Activated CD4-positive, alpha-beta T cell treated with anti-CD3 and anti-CD28 coated beads for 36 hours (primary cell): ENCODE measurements at regions not wholly inside any gene's neighbourhood (a gene's known extent, or its start where the extent isn't known, plus 50 kb on each side); places are given as distances from the start of the nearest gene placed in this dataset.
"Not testable (repeated sequence)": the region's sequence is repeated elsewhere in the genome, so short reads cannot be mapped to it uniquely, and the experiment has no call there.

Source experiments
- ATAC-seq: fragments of 200-7000 bp; cut with Tn5 transposase; one replicate; pipeline ENCODE4 v1.10.0; 2021; ENCODE audit warnings: mild to moderate bottlenecking, moderate library complexity
- CTCF ChIA-PET: fragments of 350-600 bp; sonication (Branson Sonifier 250); formaldehyde crosslinking; loops from one replicate; lab custom pipeline; 2021; ENCODE audit warnings: antibody characterized with exemption; lab: Charles Lee
- POLR2A ChIA-PET: fragments of 350-600 bp; sonication (Branson Sonifier 250); formaldehyde crosslinking; loops from one replicate; lab custom pipeline; 2021; ENCODE audit warnings: antibody characterized with exemption, inconsistent platforms; lab: Charles Lee
- DNase-seq: peaks from one replicate; pipeline ENCODE4 v3.0.0-alpha.2; 2020
- H3K27ac Mint-ChIP-seq: one replicate; pipeline ENCODE4 v1.8.0; 2021; ENCODE audit warnings: mixed read lengths
- H3K27me3 Mint-ChIP-seq: one replicate; pipeline ENCODE4 v1.8.0; 2021; ENCODE audit warnings: mixed read lengths
- H3K36me3 Mint-ChIP-seq: one replicate; pipeline ENCODE4 v1.8.0; 2021; ENCODE audit warnings: low read depth, mixed read lengths
- H3K4me1 Mint-ChIP-seq: one replicate; pipeline ENCODE4 v1.8.0; 2021; ENCODE audit warnings: mixed read lengths
- H3K4me3 Mint-ChIP-seq: one replicate; pipeline ENCODE4 v1.8.0; 2021; ENCODE audit warnings: mild to moderate bottlenecking, moderate library complexity, mixed read lengths
- H3K9me3 Mint-ChIP-seq: one replicate; pipeline ENCODE4 v1.8.0; 2021; ENCODE audit warnings: low read depth, mixed read lengths
- intact Hi-C, 2 experiments: fragments of 100-400 bp; cut with DNase I in 1 of 2; cut with micrococcal nuclease in 1 of 2; formaldehyde crosslinking; loops; one replicate each; pipeline versions ENCODE4 v1.14.2 to v1.15.1; 2022 to 2024; cut with DNase I, micrococcal nuclease

- Mint-ChIP-seq H3K4me1 (peaks cover 4% of the 10 kb centered on the region), H3K27me3 (no peaks in the 10 kb centered on the region), H3K9me3 (peaks cover 6% of the 10 kb centered on the region), H3K36me3 (no peaks in the 10 kb centered on the region), H3K27ac (no peak overlapping the region), H3K4me3 (no peak overlapping the region)
- ATAC-seq (no peak), DNase-seq (no peak)
- POLR2A ChIA-PET, result no interaction called here
- CTCF ChIA-PET, result no interaction called here
- intact Hi-C loops, result no loop called here
These were observed 211.1 kb upstream of the XIST start for GRCh38 chrX:74063426-74064155.

DNA sequence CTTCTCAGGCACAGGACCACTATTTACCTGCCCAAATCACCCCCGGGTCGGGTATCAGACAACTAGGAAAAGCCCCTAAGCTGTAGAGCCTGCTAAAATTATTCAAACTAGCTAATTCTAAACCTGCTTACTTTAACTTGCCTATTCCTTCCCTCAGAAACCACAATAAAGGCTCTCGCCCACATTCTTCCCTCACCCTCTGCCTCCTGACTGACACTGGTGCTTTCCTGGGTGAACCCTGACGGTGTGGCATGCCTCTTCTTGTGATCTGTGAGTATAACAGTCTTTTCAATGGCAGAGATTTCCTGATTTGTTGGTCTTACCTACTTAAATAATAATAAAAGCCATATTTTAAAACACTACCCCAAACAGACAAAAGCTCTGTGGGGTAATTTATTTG, 209.4 kb upstream of the XIST start:
- ATAC-seq, result no peak
- POLR2A ChIA-PET, result no interaction called here
- CTCF ChIA-PET, result no interaction called here
- no peak overlapping the region for H3K4me3 Mint-ChIP-seq
- H3K27me3 Mint-ChIP-seq, result no peaks in the 10 kb centered on the region
- no peak for DNase-seq
- H3K4me1 Mint-ChIP-seq, result peaks cover 4% of the 10 kb centered on the region
- H3K27ac Mint-ChIP-seq, result no peak overlapping the region
- intact Hi-C loops, result no loop called here
- no peaks in the 10 kb centered on the region for H3K9me3 Mint-ChIP-seq
- H3K36me3 Mint-ChIP-seq, result no peaks in the 10 kb centered on the region

DNA sequence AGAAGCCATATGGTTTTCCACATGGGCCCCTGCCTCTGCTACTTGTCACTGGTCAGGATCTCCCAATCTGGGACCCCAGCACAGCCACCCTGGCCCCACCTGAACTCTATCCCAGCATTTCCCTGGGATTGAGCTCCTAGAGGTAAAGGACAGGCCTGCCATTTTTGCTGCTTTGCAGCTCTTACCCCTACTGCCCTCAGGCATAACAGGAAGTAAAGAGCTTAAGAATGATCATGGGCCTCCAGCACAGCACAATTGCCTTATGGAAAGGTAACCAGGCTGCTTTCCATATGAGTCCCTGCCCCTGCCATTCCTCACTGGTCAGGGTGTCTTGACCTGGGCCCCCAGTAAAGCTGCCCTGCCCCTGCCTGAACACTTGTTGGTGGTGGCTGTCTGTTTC, 196.6 kb upstream of the XIST start:
- intact Hi-C loops, result no loop called here
- ATAC-seq (no peak), DNase-seq (no peak)
- no peaks in the 10 kb centered on the region for H3K4me1 Mint-ChIP-seq
- H3K27me3 Mint-ChIP-seq, result no peaks in the 10 kb centered on the region
- peaks cover 1% of the 10 kb centered on the region for H3K9me3 Mint-ChIP-seq
- ChIA-PET POLR2A (no interaction called here), CTCF (no interaction called here)
- H3K36me3 Mint-ChIP-seq, result no peaks in the 10 kb centered on the region
- no peak overlapping the region for H3K4me3 Mint-ChIP-seq
- no peak overlapping the region for H3K27ac Mint-ChIP-seq

DNA sequence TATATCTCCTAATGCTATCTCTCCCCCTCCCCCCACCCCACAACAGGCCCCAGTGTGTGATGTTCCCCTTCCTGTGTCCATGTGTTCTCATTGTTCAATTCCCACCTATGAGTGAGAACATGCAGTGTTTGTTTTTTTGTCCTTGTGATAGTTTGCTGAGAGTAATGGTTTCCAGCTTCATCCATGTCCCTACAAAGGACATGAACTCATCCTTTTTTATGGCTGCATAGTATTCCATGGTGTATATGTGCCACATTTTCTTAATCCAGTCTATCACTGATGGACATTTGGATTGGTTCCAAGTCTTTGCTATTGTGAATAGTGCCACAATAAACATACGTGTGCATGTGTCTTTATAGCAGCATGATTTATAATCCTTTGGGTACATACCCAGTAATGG, 181.6 kb upstream of the XIST start:
- DNase-seq, CTCF ChIA-PET, H3K36me3 Mint-ChIP-seq, H3K4me3 Mint-ChIP-seq, ATAC-seq, POLR2A ChIA-PET, H3K9me3 Mint-ChIP-seq, H3K4me1 Mint-ChIP-seq, intact Hi-C loops, H3K27me3 Mint-ChIP-seq, H3K27ac Mint-ChIP-seq: not testable (repeated sequence)

- CTCF ChIA-PET, H3K27ac Mint-ChIP-seq, H3K36me3 Mint-ChIP-seq, H3K9me3 Mint-ChIP-seq, H3K4me1 Mint-ChIP-seq, intact Hi-C loops, H3K27me3 Mint-ChIP-seq, DNase-seq, ATAC-seq, POLR2A ChIA-PET, H3K4me3 Mint-ChIP-seq: not testable (repeated sequence)
These were observed 179.0 kb upstream of the XIST start for GRCh38 chrX:74031527-74031926.

DNA sequence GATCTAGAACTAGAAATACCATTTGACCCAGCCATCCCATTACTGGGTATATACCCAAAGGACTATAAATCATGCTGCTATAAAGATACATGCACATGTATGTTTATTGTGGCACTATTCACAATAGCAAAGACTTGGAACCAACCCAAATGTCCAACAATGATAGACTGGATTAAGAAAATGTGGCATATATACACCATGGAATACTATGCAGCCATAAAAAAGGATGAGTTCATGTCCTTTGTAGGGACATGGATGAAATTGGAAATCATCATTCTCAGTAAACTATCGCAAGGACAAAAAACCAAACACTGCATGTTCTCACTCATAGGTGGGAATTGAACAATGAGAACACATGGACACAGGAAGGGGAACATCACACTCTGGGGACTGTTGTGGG, 178.3 kb upstream of the XIST start:
- H3K27ac Mint-ChIP-seq, result not testable (repeated sequence)

DNA sequence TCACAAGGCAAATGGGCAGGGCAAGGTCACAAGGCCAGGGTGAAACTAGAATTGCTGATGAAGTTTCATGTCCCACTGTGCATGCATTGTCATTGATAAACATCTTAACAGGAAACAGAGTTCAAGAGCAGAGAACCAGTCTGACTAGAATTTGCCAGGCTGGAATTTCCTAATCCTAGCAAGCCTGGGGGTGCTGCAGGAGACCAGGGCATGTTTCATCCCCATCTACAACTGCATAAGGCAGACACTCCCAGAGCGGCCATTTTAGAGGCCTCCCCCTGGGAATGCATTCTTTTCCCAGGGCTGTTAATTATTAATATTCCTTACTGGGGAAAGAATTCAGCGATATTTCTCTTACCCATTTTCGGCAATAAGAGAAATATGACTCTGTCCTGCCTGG, 172.6 kb upstream of the XIST start:
- POLR2A ChIA-PET, DNase-seq: not testable (repeated sequence)

More for the DNA sequence above, 178.3 kb upstream of the XIST start:
- CTCF ChIA-PET, H3K27me3 Mint-ChIP-seq, H3K9me3 Mint-ChIP-seq, H3K4me1 Mint-ChIP-seq, DNase-seq, intact Hi-C loops, POLR2A ChIA-PET, ATAC-seq, H3K36me3 Mint-ChIP-seq, H3K4me3 Mint-ChIP-seq: not testable (repeated sequence)

DNA sequence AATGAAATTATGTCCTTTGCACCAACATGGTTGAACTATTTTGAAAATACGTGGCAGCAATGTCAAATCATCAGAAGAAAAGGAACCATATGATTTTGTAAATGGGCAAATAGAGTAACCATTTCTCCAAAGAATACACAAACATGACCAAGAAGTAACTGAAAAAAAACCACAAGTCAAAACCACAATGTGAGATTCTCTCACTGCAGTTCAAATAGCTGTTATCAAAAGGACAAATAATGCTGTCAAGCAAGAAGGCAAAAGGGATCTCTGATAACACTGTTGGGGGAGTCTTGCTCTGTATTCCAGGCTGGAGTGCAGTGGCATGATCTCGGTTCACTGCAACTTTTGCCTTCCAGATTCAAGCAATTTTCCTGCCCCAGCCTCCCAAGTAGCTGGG, 170.7 kb upstream of the XIST start:
- ChIA-PET POLR2A (no interaction called here), CTCF (no interaction called here)
- DNase-seq, result no peak
- H3K36me3 Mint-ChIP-seq, result no peaks in the 10 kb centered on the region
- H3K27me3 Mint-ChIP-seq, result no peaks in the 10 kb centered on the region
- ATAC-seq, result no peak
- no peak overlapping the region for H3K4me3 Mint-ChIP-seq
- H3K9me3 Mint-ChIP-seq, result peaks cover 2% of the 10 kb centered on the region
- no peak overlapping the region for H3K27ac Mint-ChIP-seq
- no peaks in the 10 kb centered on the region for H3K4me1 Mint-ChIP-seq
- intact Hi-C loops, result no loop called here

More for the DNA sequence above, 172.6 kb upstream of the XIST start:
- H3K4me1 Mint-ChIP-seq, CTCF ChIA-PET, H3K4me3 Mint-ChIP-seq, intact Hi-C loops, H3K27me3 Mint-ChIP-seq, ATAC-seq, H3K36me3 Mint-ChIP-seq, H3K27ac Mint-ChIP-seq, H3K9me3 Mint-ChIP-seq: not testable (repeated sequence)

DNA sequence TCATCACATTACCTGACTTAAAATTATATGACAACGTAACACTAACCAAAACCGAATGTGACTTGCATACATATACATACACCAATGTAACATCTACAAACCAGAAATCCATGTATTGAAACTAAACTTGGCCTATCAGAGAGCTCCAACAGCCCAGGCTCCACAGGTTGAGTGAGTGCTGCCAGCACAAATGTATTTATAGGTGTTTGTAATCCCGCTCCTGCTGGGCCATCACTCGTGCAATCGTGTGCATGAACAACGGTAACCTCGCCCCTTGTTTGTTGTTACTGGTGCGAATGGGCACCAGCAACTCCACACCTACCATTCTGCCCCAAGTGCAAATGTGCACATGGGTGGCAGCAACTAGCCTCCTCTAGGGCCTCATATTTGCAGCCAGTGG, 165.7 kb upstream of the XIST start:
- intact Hi-C loops, result loop anchor here in 1 of 2 experiments (5.0 kb wide), 1 partner anchor 324 kb away; no protein-coding TSS in a partner anchor
- ChIA-PET CTCF (no interaction called here), POLR2A (no interaction called here)
- ATAC-seq (no peak), DNase-seq (no peak)
- Mint-ChIP-seq H3K4me3 (no peak overlapping the region), H3K36me3 (no peaks in the 10 kb centered on the region), H3K27ac (no peak overlapping the region), H3K27me3 (no peaks in the 10 kb centered on the region), H3K9me3 (no peaks in the 10 kb centered on the region), H3K4me1 (no peaks in the 10 kb centered on the region)

GRCh38 chrX:74015379-74016019, 163.0 kb upstream of the XIST start:
- no peaks in the 10 kb centered on the region for H3K27me3 Mint-ChIP-seq
- no peak overlapping the region for H3K27ac Mint-ChIP-seq
- H3K9me3 Mint-ChIP-seq, result no peaks in the 10 kb centered on the region
- ChIA-PET POLR2A (interaction anchor here (0.6 kb wide), 1 partner anchor 22 kb away, joined by 3 read pairs; no protein-coding TSS in a partner anchor), CTCF (interaction anchor here (0.5 to 1.7 kb wide), 7 partner anchors 82 to 323 kb away, joined by 3 to 11 read pairs (median 3); no protein-coding TSS in a partner anchor)
- intact Hi-C loops, result loop anchor here (1.0 to 5.0 kb wide), 3 partner anchors 118 to 327 kb away; no protein-coding TSS in a partner anchor
- peak; percentile 71 for DNase-seq
- H3K36me3 Mint-ChIP-seq, result no peaks in the 10 kb centered on the region
- peak; percentile 73 for ATAC-seq
- H3K4me1 Mint-ChIP-seq, result no peaks in the 10 kb centered on the region
- no peak overlapping the region for H3K4me3 Mint-ChIP-seq

- Mint-ChIP-seq H3K4me3 (no peak overlapping the region), H3K36me3 (peaks cover 10% of the 10 kb centered on the region), H3K27me3 (no peaks in the 10 kb centered on the region), H3K27ac (no peak overlapping the region), H3K9me3 (peaks cover 2% of the 10 kb centered on the region), H3K4me1 (no peaks in the 10 kb centered on the region)
- DNase-seq, result no peak
- intact Hi-C loops, result no loop called here
- CTCF ChIA-PET, result no interaction called here
- POLR2A ChIA-PET, result no interaction called here
- no peak for ATAC-seq
These were observed 156.5 kb upstream of the XIST start for GRCh38 chrX:74009041-74009440.

- Mint-ChIP-seq H3K4me1 (peaks cover 3% of the 10 kb centered on the region), H3K27ac (no peak overlapping the region), H3K27me3 (no peaks in the 10 kb centered on the region), H3K36me3 (peaks cover 29% of the 10 kb centered on the region), H3K9me3 (peaks cover 1% of the 10 kb centered on the region), H3K4me3 (no peak overlapping the region)
- CTCF ChIA-PET, result no interaction called here
- DNase-seq (no peak), ATAC-seq (no peak)
- POLR2A ChIA-PET, result no interaction called here
- intact Hi-C loops, result no loop called here
These were observed 139.5 kb upstream of the XIST start for GRCh38 chrX:73992019-73992418.
